ENCODE measurements at regions not wholly inside any gene's neighbourhood (a gene's known extent, or its start where the extent isn't known, plus 50 kb on each side); places are given as distances from the start of the nearest gene placed in this dataset.
"Not testable (repeated sequence)": the region's sequence is repeated elsewhere in the genome, so short reads cannot be mapped to it uniquely, and the experiment has no call there.

DNA sequence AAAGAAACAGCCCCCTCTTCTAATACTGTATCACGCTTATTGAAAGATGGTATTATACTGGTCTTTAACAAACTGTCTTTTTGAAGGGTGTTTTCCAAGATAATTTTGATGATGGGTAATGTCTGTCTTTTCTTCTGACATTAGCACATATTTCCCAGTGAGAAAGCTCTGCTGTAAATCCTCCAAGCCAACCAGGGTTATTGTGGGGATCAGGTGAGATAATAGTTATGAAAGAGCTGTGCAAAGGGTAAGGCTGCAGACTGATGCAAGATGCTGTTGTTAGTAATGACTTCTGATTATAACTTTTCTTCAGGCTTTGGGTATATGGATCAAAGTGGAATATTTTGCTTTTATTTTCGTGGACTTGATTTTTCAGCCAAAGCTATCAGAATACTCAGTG lies 581.7 kb downstream of the REEP3 start:
- no peak overlapping the region for H3K4me3 Mint-ChIP-seq
- H3K27me3 Mint-ChIP-seq, result no peaks in the 10 kb centered on the region
- H3K27ac Mint-ChIP-seq, result no peak overlapping the region
- no peaks in the 10 kb centered on the region for H3K9me3 Mint-ChIP-seq
- H3K36me3 Mint-ChIP-seq, result no peaks in the 10 kb centered on the region
- no peak for DNase-seq
- no peaks in the 10 kb centered on the region for H3K4me1 Mint-ChIP-seq

DNA sequence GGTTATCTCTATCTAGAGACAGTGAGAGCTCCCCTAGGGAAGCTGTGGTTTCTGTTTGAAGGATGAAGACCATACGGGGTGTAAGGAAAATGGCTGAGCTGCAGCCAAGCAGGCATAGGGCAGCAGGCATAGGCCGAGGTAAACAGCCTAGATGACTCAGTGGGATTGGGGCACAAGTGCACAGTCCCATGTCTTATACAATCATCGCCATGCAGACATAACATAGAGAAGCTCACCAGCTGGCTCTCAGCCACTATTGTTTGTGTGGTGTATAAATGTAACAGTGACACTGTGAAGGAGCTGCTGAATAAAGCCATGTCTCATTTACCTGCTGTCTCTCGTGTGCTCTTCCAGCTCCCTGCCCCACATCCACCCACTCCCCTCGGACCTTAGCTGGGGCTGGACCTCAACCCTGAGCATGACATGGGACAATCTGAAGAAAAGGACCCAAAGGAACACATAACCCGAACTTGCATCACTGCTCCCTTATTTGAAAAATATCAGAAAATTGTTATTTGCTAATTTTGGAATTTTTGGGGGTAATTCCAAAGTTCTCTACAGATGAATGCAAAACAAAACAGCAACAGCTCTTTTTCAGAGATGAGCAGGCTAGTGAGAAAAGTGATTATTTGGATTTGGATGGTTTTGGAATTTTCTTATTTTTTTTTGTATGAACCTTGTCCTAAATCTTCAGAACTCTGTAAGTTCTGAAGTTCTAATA lies 582.7 kb downstream of the REEP3 start:
- Mint-ChIP-seq H3K27me3 (no peaks in the 10 kb centered on the region), H3K27ac (no peak overlapping the region)

DNA sequence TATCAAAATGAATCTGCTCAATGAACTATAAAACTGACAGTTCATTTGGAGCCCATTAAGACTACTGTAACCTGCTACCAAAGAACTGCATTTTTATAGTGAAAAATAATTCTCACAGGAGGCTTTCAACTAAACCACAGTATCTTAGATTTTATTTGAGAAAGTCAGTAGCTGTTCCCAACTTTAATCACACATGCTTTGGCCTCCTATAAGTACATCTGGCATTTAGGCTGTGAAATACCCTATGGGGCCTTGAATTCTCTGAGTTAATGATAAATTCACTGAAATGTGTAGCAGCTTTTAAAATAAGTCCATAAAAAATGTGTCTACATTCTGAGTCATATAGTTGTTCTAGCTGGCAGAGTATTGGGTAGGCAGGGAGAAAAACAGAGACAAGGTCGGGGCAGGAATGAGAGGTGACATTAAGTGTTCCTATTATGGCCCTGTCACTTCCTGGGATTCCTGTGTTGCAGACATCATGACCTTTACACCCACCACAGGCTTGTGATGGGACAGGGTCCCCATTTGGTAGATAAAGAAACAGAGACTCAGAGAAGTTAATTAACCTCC lies 588.8 kb downstream of the REEP3 start:
- peaks cover 2% of the 10 kb centered on the region for H3K4me1 Mint-ChIP-seq
- DNase-seq, result no peak
- H3K4me3 Mint-ChIP-seq, result no peak overlapping the region
- no peak overlapping the region for H3K27ac Mint-ChIP-seq
- H3K36me3 Mint-ChIP-seq, result no peaks in the 10 kb centered on the region
- peaks cover 3% of the 10 kb centered on the region for H3K27me3 Mint-ChIP-seq
- no peaks in the 10 kb centered on the region for H3K9me3 Mint-ChIP-seq

More for the DNA sequence above, 582.7 kb downstream of the REEP3 start:
- H3K9me3 Mint-ChIP-seq, result no peaks in the 10 kb centered on the region
- no peak overlapping the region for H3K4me3 Mint-ChIP-seq
- no peaks in the 10 kb centered on the region for H3K36me3 Mint-ChIP-seq
- no peak for DNase-seq
- no peaks in the 10 kb centered on the region for H3K4me1 Mint-ChIP-seq

DNA sequence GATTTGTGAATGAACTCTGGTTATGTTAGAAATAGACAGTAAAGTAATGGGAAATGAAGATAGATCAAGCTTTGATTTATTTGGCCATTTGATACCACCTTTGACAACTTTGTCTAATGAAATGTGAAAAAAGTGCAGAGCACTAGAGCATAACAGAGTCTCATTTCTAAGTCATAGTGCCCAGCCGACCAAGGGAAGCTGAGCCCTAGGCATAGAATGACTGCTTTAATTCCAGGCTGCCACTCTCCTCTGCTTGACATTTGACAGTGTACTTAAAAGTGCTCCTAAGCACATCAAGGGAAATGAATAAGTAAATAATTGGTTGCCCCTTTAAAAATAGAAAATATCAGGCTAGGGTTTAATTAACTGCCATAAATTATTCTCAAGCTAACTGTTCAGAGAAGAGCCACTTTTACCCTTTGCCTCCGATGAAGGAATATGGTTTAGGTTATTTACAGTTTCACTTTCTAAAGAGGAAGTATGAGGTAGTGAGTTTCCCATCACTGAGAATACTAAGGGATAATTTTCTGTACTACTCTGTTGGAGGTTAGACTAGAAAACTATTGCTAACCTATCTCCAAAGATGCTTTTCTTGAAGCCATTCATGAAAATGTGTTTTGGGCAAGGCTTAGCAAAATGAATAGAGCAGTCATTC lies 591.6 kb downstream of the REEP3 start:
- Mint-ChIP-seq H3K9me3 (no peaks in the 10 kb centered on the region), H3K36me3 (no peaks in the 10 kb centered on the region), H3K4me3 (no peak overlapping the region), H3K4me1 (peaks cover 2% of the 10 kb centered on the region), H3K27me3 (peaks cover 3% of the 10 kb centered on the region), H3K27ac (no peak overlapping the region)
- DNase-seq, result no peak

DNA sequence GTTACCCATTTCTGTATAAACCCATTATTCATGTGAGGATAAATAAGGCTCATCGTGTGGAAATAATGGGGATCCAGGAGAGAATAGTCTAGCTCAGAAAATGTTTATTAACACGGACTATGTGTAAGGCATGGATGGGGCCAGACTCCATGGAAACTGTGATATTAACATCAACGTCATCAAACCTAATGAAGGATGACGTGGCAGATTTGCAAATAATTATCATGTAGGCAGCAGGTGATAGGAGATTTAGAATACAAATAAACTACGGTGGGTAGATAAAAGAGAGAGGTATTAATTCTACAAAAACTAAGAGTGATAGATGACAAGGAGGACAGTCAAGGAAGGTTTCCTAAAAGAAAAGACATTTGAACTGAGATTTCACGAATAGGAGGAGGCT lies 592.2 kb downstream of the REEP3 start:
- Mint-ChIP-seq H3K27ac (no peak overlapping the region), H3K27me3 (peaks cover 3% of the 10 kb centered on the region), H3K36me3 (no peaks in the 10 kb centered on the region), H3K4me3 (no peak overlapping the region), H3K9me3 (no peaks in the 10 kb centered on the region), H3K4me1 (peaks cover 2% of the 10 kb centered on the region)
- no peak for DNase-seq

DNA sequence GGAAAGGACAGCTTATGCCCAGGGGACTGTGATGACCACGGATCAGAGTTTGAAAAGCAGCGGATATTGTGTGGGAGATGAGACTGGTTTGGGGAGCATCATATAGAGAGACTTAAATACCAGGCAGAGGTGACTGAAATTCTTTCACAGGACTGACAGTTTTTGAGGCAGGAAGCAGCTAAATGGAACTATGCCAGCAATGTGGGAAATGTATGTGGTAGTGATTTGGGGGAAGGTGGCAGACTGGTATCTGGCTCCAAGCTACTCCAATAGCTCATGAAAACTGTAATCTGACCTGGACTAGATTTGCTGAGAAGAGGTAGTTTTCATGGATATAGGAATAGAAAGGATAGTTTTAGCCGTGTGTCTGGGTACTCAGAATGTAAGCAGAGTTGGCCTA lies 592.6 kb downstream of the REEP3 start:
- Mint-ChIP-seq H3K9me3 (no peaks in the 10 kb centered on the region), H3K4me1 (peaks cover 2% of the 10 kb centered on the region), H3K36me3 (no peaks in the 10 kb centered on the region), H3K27me3 (peaks cover 3% of the 10 kb centered on the region), H3K4me3 (no peak overlapping the region), H3K27ac (no peak overlapping the region)
- DNase-seq, result no peak

DNA sequence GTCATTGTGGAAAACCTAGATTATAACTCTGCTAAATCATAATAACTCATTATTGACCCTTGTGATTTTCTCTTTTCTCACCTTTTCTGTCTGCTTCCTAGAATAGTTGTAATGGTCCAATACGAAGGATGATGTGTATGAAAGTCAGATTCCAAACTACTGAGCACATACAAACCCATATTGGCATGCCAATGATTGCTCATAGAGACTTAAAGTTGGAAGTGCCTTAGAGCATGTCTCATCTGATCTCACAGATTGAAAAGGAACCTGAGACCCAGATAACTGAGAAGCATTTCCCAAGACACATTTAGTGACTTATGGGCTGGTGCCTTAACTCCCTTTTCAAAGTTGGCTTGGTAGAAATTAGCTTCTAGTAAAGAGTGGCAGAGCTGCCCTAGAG lies 594.3 kb downstream of the REEP3 start:
- H3K27me3 Mint-ChIP-seq, result peaks cover 6% of the 10 kb centered on the region
- no peak for DNase-seq
- no peak overlapping the region for H3K27ac Mint-ChIP-seq
- no peak overlapping the region for H3K4me3 Mint-ChIP-seq
- peaks cover 2% of the 10 kb centered on the region for H3K4me1 Mint-ChIP-seq
- H3K9me3 Mint-ChIP-seq, result no peaks in the 10 kb centered on the region
- H3K36me3 Mint-ChIP-seq, result no peaks in the 10 kb centered on the region

DNA sequence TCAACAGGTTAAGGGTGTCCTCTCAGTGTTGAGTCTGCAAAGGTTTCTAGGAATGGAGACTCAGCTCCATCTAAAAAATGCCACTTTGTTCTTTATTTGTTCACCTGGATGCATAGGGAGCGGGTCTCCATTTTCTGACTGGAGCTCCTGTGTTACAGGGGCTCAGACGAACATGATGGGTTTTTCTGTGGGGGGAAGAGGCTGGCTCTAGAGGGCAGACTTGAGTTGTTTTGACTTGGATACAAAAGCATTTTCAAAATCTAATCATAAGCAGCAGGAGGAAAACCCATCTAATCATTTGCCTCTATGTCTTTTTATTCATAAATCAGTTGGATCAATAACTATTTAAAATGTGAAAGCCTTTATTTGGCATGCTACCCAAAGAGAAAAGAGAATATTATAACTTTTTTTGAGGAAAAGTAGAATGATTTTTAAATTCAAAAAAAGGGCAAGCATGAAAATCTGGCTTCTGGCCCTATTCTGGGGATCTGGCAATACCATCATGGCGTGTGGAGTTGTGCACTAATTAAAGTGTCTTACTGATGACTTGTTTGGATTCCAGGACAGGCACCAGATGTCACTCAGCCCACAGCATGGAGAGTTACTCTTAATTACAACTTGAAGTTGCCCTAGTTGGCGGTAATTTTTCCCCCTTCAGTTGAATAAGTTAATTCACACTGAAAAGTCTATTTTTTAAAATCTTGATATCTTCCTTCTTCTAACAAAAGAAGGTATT lies 594.9 kb downstream of the REEP3 start:
- no peak overlapping the region for H3K27ac Mint-ChIP-seq
- peaks cover 6% of the 10 kb centered on the region for H3K27me3 Mint-ChIP-seq
- no peaks in the 10 kb centered on the region for H3K36me3 Mint-ChIP-seq
- no peaks in the 10 kb centered on the region for H3K9me3 Mint-ChIP-seq
- H3K4me3 Mint-ChIP-seq, result no peak overlapping the region
- no peak for DNase-seq
- H3K4me1 Mint-ChIP-seq, result peaks cover 2% of the 10 kb centered on the region

DNA sequence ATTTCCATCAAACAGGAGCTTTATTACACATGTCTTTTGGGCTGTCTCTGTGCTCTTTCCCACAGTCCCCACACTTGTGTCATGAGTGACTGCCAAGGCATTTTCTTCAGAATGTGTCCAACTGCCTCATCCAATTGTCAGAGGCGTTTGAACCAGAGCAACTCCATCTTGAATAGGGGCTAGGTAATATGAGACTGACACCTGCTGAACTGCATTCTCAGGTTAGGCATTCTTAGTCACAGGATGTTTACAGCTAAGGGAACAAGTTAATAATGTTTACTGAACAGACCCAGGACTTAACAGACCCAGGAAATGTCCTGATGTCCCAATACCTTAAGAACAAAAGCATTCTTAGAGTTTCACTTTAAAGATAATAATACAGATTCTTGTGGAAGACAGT lies 595.5 kb downstream of the REEP3 start:
- no peaks in the 10 kb centered on the region for H3K9me3 Mint-ChIP-seq
- no peak for DNase-seq
- H3K36me3 Mint-ChIP-seq, result no peaks in the 10 kb centered on the region
- H3K4me3 Mint-ChIP-seq, result no peak overlapping the region
- no peak overlapping the region for H3K27ac Mint-ChIP-seq
- H3K27me3 Mint-ChIP-seq, result peaks cover 6% of the 10 kb centered on the region
- peaks cover 2% of the 10 kb centered on the region for H3K4me1 Mint-ChIP-seq

DNA sequence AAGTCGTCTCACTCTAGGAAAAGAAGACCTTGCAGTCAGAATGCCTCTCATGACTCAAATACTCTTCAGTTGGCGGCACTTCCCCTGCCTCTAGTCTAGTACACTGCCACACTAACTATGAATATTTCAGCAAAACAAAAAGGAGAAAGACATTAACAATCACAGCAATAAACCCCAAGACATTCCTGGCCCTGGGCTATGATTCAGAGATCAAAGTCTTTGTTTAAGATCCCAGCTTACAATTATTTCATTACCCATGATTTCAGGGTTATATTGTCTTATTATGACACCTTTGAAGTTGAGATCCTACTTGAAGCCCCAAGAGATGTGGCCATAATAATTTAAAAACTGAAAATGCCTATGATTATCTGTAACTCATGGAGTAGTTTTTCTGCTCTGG lies 597.5 kb downstream of the REEP3 start:
- H3K4me3 Mint-ChIP-seq, result no peak overlapping the region
- DNase-seq, result no peak
- no peaks in the 10 kb centered on the region for H3K36me3 Mint-ChIP-seq
- peaks cover 6% of the 10 kb centered on the region for H3K27me3 Mint-ChIP-seq
- H3K27ac Mint-ChIP-seq, result no peak overlapping the region
- no peaks in the 10 kb centered on the region for H3K9me3 Mint-ChIP-seq
- no peaks in the 10 kb centered on the region for H3K4me1 Mint-ChIP-seq

DNA sequence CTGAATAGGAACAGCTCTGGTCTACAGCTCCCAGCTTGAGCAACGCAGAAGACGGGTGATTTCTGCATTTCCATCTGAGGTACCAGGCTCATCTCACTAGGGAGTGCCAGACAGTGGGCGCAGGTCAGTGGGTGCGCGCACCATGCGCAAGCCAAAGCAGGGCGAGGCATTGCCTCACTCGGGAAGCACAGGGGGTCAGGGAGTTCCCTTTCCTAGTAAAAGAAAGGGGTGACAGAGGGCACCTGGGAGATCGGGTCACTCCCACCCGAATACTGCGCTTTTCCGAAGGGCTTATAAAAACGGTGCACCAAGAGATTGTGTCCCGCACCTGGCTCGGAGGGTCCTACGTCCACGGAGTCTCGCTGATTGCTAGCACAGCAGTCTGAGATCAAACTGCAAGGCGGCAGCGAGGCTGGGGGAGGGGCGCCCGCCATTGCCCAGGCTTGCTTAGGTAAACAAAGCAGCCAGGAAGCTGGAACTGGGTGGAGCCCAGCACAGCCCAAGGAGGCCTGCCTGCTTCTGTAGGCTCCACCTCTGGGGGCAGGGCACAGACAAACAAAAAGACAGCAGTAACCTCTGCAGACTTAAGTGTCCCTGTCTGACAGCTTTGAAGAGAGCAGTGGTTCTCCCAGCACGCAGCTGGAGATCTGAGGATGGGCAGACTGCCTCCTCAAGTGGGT lies 599.2 kb downstream of the REEP3 start:
- not testable (repeated sequence) for H3K9me3 Mint-ChIP-seq, H3K36me3 Mint-ChIP-seq, H3K27ac Mint-ChIP-seq, H3K4me1 Mint-ChIP-seq, H3K27me3 Mint-ChIP-seq, H3K4me3 Mint-ChIP-seq, DNase-seq

DNA sequence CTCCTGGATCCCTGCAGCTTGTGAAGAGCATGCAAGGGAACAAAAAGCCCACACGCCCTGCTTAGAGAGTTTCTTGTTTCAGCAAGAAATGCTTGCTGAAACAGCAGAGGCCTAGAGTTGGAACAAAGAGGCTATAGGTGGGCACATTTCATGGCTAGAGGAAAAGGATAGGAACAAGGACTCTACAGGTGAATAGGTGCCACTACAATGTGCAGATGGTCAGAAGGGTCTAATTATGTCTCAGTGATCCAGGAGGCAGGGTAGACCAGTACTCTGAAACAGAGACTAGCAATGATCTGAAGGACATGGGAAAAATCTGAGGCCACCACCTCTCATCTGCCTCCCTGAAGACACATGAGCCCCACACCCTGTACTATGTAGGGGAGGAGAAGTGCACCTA lies 609.0 kb downstream of the REEP3 start:
- no peaks in the 10 kb centered on the region for H3K4me1 Mint-ChIP-seq
- H3K36me3 Mint-ChIP-seq, result no peaks in the 10 kb centered on the region
- no peaks in the 10 kb centered on the region for H3K27me3 Mint-ChIP-seq
- no peak overlapping the region for H3K4me3 Mint-ChIP-seq
- no peak for DNase-seq
- H3K9me3 Mint-ChIP-seq, result no peaks in the 10 kb centered on the region
- H3K27ac Mint-ChIP-seq, result no peak overlapping the region

DNA sequence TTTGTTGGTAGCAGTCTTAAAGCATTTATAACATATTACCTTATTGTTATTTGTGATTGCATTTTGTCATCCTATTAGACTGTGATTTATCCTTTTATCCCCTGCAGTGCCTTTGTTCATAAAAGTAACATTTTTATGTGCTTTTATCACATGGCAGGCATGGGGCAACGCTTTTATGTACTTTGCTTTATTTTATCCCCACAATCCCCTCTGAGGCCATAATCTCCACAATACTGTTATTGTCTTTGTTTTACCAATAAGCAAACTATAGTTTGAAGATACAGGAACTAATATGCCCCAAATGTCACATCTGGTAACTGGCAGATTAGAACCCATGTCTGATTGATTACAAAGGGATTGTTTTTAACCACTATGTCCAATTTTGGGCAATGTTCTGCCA lies 613.5 kb downstream of the REEP3 start:
- no peak overlapping the region for H3K4me3 Mint-ChIP-seq
- H3K27me3 Mint-ChIP-seq, result no peaks in the 10 kb centered on the region
- no peak overlapping the region for H3K27ac Mint-ChIP-seq
- H3K4me1 Mint-ChIP-seq, result no peaks in the 10 kb centered on the region
- H3K36me3 Mint-ChIP-seq, result no peaks in the 10 kb centered on the region
- DNase-seq, result no peak
- H3K9me3 Mint-ChIP-seq, result no peaks in the 10 kb centered on the region

DNA sequence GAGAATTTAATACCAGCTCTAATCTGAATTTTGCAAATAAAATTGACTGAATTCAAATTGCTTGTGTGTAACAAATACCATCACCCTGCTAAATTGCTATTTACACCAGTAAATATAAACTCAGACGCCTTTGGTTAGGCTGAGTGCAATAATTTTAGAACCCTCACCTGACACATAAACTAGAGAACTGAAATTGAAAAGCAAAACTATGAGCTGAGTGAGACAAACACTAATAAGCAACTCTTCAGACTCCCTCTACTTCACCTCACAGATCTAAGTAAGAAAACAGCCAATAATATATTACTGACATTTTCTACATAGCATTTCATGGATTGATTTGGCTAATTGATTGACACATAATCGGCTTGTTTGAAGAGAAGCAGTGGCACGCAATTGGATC lies 621.2 kb downstream of the REEP3 start:
- H3K4me1 Mint-ChIP-seq, result no peaks in the 10 kb centered on the region
- H3K27me3 Mint-ChIP-seq, result no peaks in the 10 kb centered on the region
- H3K4me3 Mint-ChIP-seq, result no peak overlapping the region

DNA sequence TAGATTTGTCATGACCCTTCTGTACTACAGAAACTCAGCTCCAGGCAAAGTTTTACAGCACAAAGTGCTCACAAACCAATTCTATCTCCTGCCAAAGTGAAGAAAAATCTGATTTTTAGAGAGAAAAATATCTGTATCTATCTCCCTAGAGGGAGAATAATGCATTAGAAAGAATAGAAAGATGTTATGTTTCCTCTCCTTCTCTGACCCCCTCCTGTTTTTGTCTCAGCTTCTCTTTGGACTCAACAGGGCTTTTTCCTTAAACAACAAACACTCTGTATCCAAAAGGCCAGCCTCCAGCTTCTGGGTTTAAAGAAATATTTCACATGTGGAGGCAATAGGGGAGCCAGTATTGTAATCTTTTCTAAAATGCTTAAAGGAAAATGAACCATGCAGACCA lies 627.4 kb downstream of the REEP3 start:
- DNase-seq, result no peak
- no peaks in the 10 kb centered on the region for H3K36me3 Mint-ChIP-seq
- H3K27me3 Mint-ChIP-seq, result peaks cover 7% of the 10 kb centered on the region
- no peaks in the 10 kb centered on the region for H3K9me3 Mint-ChIP-seq
- no peak overlapping the region for H3K27ac Mint-ChIP-seq
- H3K4me1 Mint-ChIP-seq, result no peaks in the 10 kb centered on the region
- no peak overlapping the region for H3K4me3 Mint-ChIP-seq

More for the DNA sequence above, 621.2 kb downstream of the REEP3 start:
- Mint-ChIP-seq H3K9me3 (no peaks in the 10 kb centered on the region), H3K27ac (no peak overlapping the region), H3K36me3 (no peaks in the 10 kb centered on the region)
- no peak for DNase-seq
